HG02852 (cell line): ENCODE measurements at regions not wholly inside any gene's neighbourhood (a gene's known extent, or its start where the extent isn't known, plus 50 kb on each side); places are given as distances from the start of the nearest gene placed in this dataset.
"Not testable (repeated sequence)": the region's sequence is repeated elsewhere in the genome, so short reads cannot be mapped to it uniquely, and the experiment has no call there.

Experiments
- ATAC-seq: cut with Tn5 transposase; IDR thresholded peaks from one replicate; pipeline ENCODE4 v1.9.1; 2021; ENCODE audit warnings: mild to moderate bottlenecking, moderate library complexity; ENCODE audit not compliant: unreplicated experiment

DNA sequence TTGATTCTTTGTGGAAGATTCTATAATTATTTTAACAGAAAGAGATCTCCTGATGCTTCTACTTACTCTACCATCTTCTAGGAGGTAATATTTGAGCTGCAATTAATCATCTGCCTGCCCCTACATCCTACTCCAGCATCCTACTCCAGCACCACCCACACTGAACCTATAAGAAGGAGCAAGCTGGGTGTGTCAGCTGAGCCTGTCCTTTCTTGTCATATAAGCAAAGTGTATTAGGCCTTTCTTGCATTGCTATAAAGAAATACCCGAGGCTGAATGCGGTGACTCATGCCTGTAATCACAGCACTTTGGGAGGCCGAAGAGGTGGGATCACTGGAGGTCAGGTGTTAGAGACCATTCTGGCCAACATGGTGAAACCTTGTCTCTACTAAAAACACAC is 84.2 kb upstream of the ARG1 start:
- no peak for ATAC-seq

DNA sequence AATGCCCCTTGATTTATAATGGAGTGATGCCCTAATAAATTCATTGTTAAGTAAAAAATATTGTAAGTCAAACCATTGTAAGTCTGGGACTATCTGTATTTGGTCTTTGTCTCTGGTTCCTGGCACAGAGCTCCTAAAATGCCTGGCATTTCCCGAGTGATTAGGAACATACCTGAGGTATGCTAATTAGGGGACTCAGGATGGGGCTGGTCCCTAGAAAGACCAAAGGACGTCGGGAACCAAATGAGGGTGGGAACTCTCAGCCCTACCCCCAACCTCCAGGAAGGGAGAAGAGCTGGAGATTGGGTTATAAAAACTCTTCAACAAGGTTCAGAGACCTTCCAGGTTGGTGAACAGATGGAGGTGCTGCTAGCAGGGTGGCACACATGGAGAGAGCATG is 82.6 kb upstream of the ARG1 start:
- no peak for ATAC-seq

DNA sequence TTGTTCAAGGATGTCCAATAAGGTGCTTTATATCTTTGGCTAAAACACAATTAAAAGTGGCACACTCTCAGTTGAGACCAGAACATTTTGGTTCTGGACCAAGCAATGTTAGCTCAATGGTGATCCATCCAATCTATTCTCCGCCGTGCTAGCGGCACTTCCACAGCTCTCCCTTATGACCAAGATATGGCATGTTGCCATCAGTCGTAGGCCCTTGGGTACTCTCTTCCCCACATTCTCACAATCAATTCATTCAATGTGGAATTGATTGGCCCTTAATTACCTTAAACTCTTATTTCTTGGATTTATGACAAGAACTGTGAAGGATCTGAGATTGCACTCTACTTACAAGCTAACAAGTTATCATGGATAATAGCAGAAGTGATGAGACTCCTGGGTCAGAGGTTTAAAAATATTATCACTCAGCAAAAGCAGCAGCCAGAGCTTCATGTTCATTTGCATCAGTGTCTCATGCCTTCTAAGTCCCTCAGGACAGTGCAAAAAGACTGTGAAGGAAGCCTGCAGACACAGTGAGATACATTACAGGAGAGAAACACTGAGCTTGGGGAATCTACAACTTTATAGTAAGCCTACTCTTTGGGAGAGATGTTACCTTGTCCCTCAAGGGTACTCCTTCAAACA is 80.0 kb upstream of the ARG1 start:
- no peak for ATAC-seq

DNA sequence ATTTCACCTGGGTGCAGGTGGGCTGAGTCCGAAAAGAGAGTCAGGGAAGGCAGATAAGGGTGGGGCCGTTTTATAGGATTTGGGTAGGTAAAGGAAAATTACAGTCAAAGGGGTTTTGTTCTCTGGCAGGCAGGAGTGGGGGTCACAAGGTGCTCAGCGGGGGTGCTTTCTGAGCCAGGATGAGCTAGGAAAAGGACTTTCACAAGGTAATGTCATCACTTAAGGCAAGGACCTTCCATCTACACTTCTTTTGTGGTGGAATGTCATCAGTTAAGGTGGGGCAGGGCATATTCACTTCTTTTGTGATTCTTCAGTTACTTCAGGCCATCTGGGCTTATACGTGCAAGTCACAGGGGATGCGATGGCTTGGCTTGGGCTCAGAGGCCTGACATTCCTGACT is 68.6 kb upstream of the ARG1 start:
- ATAC-seq: not testable (repeated sequence)

DNA sequence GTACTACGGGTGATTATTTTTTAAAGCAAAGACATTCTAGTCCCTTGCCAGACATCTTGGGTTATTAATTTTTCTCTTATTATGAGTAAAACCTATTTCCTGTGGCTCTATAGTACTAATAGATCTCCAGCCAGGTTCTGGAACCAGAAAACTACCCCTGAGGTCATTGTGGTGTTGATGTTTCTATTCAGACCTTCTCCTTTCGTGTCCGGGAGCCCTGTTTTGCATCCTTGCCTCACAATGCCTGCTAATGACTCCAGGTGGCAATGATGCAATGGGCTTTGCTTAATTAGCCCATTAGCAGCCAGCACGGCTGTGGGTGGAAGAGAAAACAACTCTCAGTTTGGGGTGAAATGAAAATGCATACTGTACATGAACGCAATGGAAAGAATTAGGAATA is 62.9 kb upstream of the ARG1 start:
- peak; percentile 94 for ATAC-seq

DNA sequence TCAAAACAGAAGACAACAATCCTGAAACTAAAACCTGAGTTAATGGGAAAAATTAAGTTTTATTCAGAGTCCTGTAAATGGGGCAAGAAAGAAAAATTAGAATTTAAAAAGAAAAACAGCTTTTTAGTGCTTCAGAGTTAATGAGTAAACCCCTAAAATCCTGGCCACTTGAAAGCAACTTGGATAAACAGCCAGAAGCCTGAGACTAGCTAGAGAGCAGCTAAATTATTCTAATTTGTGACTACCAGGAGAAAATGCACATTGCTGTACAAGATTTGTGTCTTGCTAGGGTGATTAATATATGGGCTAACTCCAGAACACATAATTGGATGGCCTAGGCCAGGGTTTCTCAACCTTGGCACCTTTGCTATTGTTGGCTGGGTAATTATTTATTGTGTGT is 62.4 kb upstream of the ARG1 start:
- no peak for ATAC-seq

DNA sequence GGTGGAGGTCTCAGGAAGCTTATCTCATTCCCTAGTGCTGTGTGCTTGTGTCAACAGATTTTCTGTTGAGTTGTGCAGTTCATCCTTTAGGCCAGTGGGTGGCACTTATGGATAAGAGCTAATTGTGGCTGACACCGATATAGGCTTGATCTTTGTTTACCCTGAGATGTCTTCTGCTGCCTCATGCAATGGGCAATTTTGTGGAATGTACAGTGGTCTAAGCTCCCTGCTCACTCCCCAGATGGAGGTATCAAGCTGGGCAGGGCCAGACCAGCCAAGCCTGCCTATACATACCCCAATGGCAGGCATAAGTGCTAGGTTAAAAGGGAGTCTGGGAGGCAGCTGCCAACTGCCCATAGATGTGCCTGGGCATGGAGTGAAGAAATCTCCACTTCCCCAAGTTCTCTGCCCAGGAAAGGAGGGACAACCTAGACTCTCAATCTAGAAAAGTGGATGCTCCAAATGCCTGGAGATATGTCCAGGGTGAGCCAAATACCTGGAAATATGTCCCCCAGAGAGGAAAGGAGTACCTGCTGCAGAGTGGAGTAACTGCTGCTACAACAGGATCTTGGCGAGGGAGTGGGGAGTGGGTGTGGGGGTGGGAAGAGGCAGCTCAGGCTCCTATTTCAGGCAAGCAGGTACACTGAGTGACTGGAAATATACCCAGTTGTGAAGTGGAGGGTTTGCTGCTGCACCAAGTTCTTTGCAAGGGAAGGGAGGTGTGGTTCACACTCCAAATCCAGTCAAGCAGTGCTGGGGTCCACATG is 53.2 kb upstream of the ARG1 start:
- peak; percentile 94 for ATAC-seq
